ENCODE measurements at regions not wholly inside any gene's neighbourhood (a gene's known extent, or its start where the extent isn't known, plus 50 kb on each side); places are given as distances from the start of the nearest gene placed in this dataset.

DNA sequence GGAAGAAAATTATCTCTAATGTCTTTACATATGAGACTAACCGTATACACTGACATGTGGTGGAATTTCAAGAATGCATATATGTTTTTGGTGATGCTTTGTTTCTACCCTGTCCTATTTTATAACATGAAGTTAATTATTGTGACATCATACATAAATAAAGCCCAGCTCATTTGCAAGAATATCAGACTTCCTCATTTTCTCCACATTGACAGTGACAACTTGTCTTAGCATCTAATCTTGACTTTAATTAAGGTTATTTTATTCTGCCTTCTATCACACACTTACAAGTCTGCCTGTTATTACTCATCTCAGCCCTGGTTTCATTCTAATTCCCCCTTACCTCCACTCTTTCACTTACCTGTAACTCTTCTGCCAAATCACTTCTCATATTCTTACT lies 140.6 kb upstream of the STARD13 start:
- H3K4me3 ChIP-seq (ENCODE audit: low read depth, low read length): no peak overlapping the region
- no peak overlapping the region for H3K27ac ChIP-seq (ENCODE audit: low read depth, low read length)
- no peaks in the 10 kb centered on the region for H3K36me3 ChIP-seq (ENCODE audit: control insufficient read depth in 1 of 2, insufficient read depth in 2 of 2, low read length in 2 of 2)
- no peak overlapping the region for H3K18ac ChIP-seq (ENCODE audit: low read length)
- no peak overlapping the region for H4K8ac ChIP-seq (ENCODE audit: low read depth, low read length)
- no peak overlapping the region for H4K91ac ChIP-seq (ENCODE audit: low read depth, low read length)
- H3K79me1 ChIP-seq (ENCODE audit: low read length): no peaks in the 10 kb centered on the region
- no peaks in the 10 kb centered on the region for H3K79me2 ChIP-seq (ENCODE audit: control insufficient read depth, insufficient read depth, low read length, poor library complexity)
- H2AFZ ChIP-seq (ENCODE audit: insufficient read depth, low read length, poor library complexity): no peak overlapping the region
- no peak overlapping the region for H3K14ac ChIP-seq (ENCODE audit: low read length)
- DNase-seq: no peak
- H2BK5ac ChIP-seq (ENCODE audit: low read depth, low read length, poor library complexity): no peak overlapping the region
- H3K4me2 ChIP-seq (ENCODE audit: low read length): no peak overlapping the region
- no peaks in the 10 kb centered on the region for H3K4me1 ChIP-seq (ENCODE audit: control insufficient read depth in 1 of 2, insufficient read depth in 2 of 2, low read length in 2 of 2)
- H3K9ac ChIP-seq (ENCODE audit: low read length): no peak overlapping the region
- H3K9me3 ChIP-seq (ENCODE audit: insufficient read depth, low read depth, low read length): no peaks in the 10 kb centered on the region
- H2BK120ac ChIP-seq (ENCODE audit: insufficient read depth, low read length, poor library complexity): no peak overlapping the region
- H3K4ac ChIP-seq (ENCODE audit: low read depth, low read length): no peak overlapping the region
- no CpG with 5 or more reads among the region's 1 CpG for WGBS (ENCODE audit: extremely low coverage, insufficient coverage, insufficient read length)
- no peak overlapping the region for H2BK12ac ChIP-seq (ENCODE audit: low read length)
- no peak overlapping the region for H3K23ac ChIP-seq (ENCODE audit: low read length)
- no peak overlapping the region for H2AK5ac ChIP-seq (ENCODE audit: low read length)
- H4K12ac ChIP-seq (ENCODE audit: low read depth, low read length): no peak overlapping the region
- no peaks in the 10 kb centered on the region for H3K27me3 ChIP-seq (ENCODE audit: insufficient read depth, low read length)

DNA sequence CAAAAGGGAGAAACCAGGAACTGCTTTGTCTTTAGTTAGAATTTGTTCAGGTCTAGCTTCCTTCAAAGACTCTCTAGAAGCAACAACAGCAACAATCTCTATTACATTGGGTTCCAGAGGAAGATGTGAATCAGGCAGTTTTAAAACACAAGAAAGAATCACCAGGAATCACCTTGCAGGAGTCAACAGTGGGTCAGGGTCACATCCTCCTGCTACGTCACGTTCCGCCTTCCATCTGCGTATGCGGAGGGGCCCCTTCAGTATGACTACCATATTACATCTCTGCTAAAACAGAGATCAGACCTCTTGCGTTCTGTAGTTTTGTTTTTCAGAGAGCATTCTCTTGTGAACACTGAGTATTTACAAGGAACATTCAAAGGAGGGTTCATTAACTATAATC lies 147.8 kb upstream of the STARD13 start:
- H3K18ac ChIP-seq (ENCODE audit: low read length): no peak overlapping the region
- no peaks in the 10 kb centered on the region for H3K4me1 ChIP-seq (ENCODE audit: control insufficient read depth in 1 of 2, insufficient read depth in 2 of 2, low read length in 2 of 2)
- H3K4me2 ChIP-seq (ENCODE audit: low read length): no peak overlapping the region
- no peak overlapping the region for H4K8ac ChIP-seq (ENCODE audit: low read depth, low read length)
- H3K27me3 ChIP-seq (ENCODE audit: insufficient read depth, low read length): no peaks in the 10 kb centered on the region
- H2BK12ac ChIP-seq (ENCODE audit: low read length): no peak overlapping the region
- H4K12ac ChIP-seq (ENCODE audit: low read depth, low read length): no peak overlapping the region
- no CpG with 5 or more reads among the region's 6 CpGs for WGBS (ENCODE audit: extremely low coverage, insufficient coverage, insufficient read length)
- no peak overlapping the region for H2BK5ac ChIP-seq (ENCODE audit: low read depth, low read length, poor library complexity)
- no peaks in the 10 kb centered on the region for H3K79me1 ChIP-seq (ENCODE audit: low read length)
- H3K27ac ChIP-seq (ENCODE audit: low read depth, low read length): no peak overlapping the region
- no peak overlapping the region for H3K4ac ChIP-seq (ENCODE audit: low read depth, low read length)
- no peaks in the 10 kb centered on the region for H3K36me3 ChIP-seq (ENCODE audit: control insufficient read depth in 1 of 2, insufficient read depth in 2 of 2, low read length in 2 of 2)
- H4K91ac ChIP-seq (ENCODE audit: low read depth, low read length): no peak overlapping the region
- no peaks in the 10 kb centered on the region for H3K79me2 ChIP-seq (ENCODE audit: control insufficient read depth, insufficient read depth, low read length, poor library complexity)
- no peak overlapping the region for H3K14ac ChIP-seq (ENCODE audit: low read length)
- no peak overlapping the region for H2BK120ac ChIP-seq (ENCODE audit: insufficient read depth, low read length, poor library complexity)
- no peak for DNase-seq
- H2AFZ ChIP-seq (ENCODE audit: insufficient read depth, low read length, poor library complexity): no peak overlapping the region
- H2AK5ac ChIP-seq (ENCODE audit: low read length): no peak overlapping the region
- H3K23ac ChIP-seq (ENCODE audit: low read length): no peak overlapping the region
- no peaks in the 10 kb centered on the region for H3K9me3 ChIP-seq (ENCODE audit: insufficient read depth, low read depth, low read length)
- H3K9ac ChIP-seq (ENCODE audit: low read length): no peak overlapping the region
- no peak overlapping the region for H3K4me3 ChIP-seq (ENCODE audit: low read depth, low read length)

DNA sequence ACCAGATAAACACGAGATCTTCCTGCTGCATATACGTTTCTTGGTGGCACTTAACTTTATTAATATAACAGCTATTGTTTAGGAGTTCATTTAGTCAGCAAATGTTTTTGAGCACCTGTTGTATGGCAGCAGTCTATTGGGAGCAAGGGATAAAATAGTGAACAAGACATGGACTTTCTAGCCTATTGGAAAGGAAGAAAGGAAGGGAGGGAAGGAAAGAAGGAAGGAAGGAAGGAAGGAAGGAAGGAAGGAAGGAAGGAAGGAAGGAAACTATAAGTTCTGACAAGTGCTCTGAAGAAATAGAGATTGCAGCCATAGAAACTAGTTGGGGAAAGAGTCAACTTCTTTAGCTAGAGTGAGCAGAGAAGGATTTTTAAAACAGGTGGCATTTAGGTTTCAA lies 149.1 kb upstream of the STARD13 start:
- no peaks in the 10 kb centered on the region for H3K27me3 ChIP-seq (ENCODE audit: insufficient read depth, low read length)
- H3K27ac ChIP-seq (ENCODE audit: low read depth, low read length): no peak overlapping the region

DNA sequence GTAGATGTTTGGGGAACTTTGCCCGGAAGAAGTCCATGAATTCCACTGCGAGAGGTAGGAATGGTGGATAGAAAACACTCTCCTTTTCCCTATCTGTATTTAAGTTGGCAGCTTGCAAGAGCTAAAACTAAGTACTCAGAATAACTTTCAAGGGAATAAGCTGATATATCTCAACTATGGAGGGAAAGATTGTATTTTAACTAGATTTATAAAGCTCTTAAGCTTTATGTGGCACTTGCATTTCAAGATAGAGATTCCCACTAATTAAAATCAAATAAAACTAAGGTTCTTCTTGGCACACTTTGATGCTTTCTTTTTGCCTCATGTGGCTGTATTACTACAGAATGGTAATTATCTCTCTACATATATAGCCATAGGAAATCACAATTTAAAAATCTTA lies 149.7 kb upstream of the STARD13 start:
- no peaks in the 10 kb centered on the region for H3K36me3 ChIP-seq (ENCODE audit: control insufficient read depth in 1 of 2, insufficient read depth in 2 of 2, low read length in 2 of 2)
- H3K14ac ChIP-seq (ENCODE audit: low read length): no peak overlapping the region
- WGBS (ENCODE audit: extremely low coverage, insufficient coverage, insufficient read length): no CpG with 5 or more reads among the region's 2 CpGs

More for the DNA sequence above, 149.1 kb upstream of the STARD13 start:
- H3K79me1 ChIP-seq (ENCODE audit: low read length): no peaks in the 10 kb centered on the region
- WGBS (ENCODE audit: extremely low coverage, insufficient coverage, insufficient read length): no CpG with 5 or more reads among the region's 2 CpGs
- no peak overlapping the region for H4K8ac ChIP-seq (ENCODE audit: low read depth, low read length)
- H3K4me1 ChIP-seq (ENCODE audit: control insufficient read depth in 1 of 2, insufficient read depth in 2 of 2, low read length in 2 of 2): no peaks in the 10 kb centered on the region
- no peak overlapping the region for H2BK12ac ChIP-seq (ENCODE audit: low read length)
- no peak overlapping the region for H3K23ac ChIP-seq (ENCODE audit: low read length)
- H3K18ac ChIP-seq (ENCODE audit: low read length): no peak overlapping the region
- no peak for DNase-seq
- no peak overlapping the region for H3K9ac ChIP-seq (ENCODE audit: low read length)
- no peak overlapping the region for H2BK120ac ChIP-seq (ENCODE audit: insufficient read depth, low read length, poor library complexity)
- H3K4me2 ChIP-seq (ENCODE audit: low read length): no peak overlapping the region
- H4K12ac ChIP-seq (ENCODE audit: low read depth, low read length): no peak overlapping the region
- H3K4ac ChIP-seq (ENCODE audit: low read depth, low read length): no peak overlapping the region
- no peaks in the 10 kb centered on the region for H3K9me3 ChIP-seq (ENCODE audit: insufficient read depth, low read depth, low read length)
- H3K79me2 ChIP-seq (ENCODE audit: control insufficient read depth, insufficient read depth, low read length, poor library complexity): no peaks in the 10 kb centered on the region
- no peaks in the 10 kb centered on the region for H3K36me3 ChIP-seq (ENCODE audit: control insufficient read depth in 1 of 2, insufficient read depth in 2 of 2, low read length in 2 of 2)
- H4K91ac ChIP-seq (ENCODE audit: low read depth, low read length): no peak overlapping the region
- no peak overlapping the region for H2AK5ac ChIP-seq (ENCODE audit: low read length)
- H3K14ac ChIP-seq (ENCODE audit: low read length): no peak overlapping the region
- H3K4me3 ChIP-seq (ENCODE audit: low read depth, low read length): no peak overlapping the region
- no peak overlapping the region for H2AFZ ChIP-seq (ENCODE audit: insufficient read depth, low read length, poor library complexity)
- no peak overlapping the region for H2BK5ac ChIP-seq (ENCODE audit: low read depth, low read length, poor library complexity)

More for the DNA sequence above, 149.7 kb upstream of the STARD13 start:
- no peak overlapping the region for H4K91ac ChIP-seq (ENCODE audit: low read depth, low read length)
- H2BK5ac ChIP-seq (ENCODE audit: low read depth, low read length, poor library complexity): no peak overlapping the region
- no peak overlapping the region for H3K9ac ChIP-seq (ENCODE audit: low read length)
- no peak overlapping the region for H3K27ac ChIP-seq (ENCODE audit: low read depth, low read length)
- H3K4ac ChIP-seq (ENCODE audit: low read depth, low read length): no peak overlapping the region
- no peak overlapping the region for H2AFZ ChIP-seq (ENCODE audit: insufficient read depth, low read length, poor library complexity)
- H2BK120ac ChIP-seq (ENCODE audit: insufficient read depth, low read length, poor library complexity): no peak overlapping the region
- no peak for DNase-seq
- no peaks in the 10 kb centered on the region for H3K9me3 ChIP-seq (ENCODE audit: insufficient read depth, low read depth, low read length)
- H3K23ac ChIP-seq (ENCODE audit: low read length): no peak overlapping the region
- no peak overlapping the region for H2BK12ac ChIP-seq (ENCODE audit: low read length)
- no peak overlapping the region for H4K12ac ChIP-seq (ENCODE audit: low read depth, low read length)
- no peak overlapping the region for H3K4me3 ChIP-seq (ENCODE audit: low read depth, low read length)
- H3K79me2 ChIP-seq (ENCODE audit: control insufficient read depth, insufficient read depth, low read length, poor library complexity): no peaks in the 10 kb centered on the region
- H3K79me1 ChIP-seq (ENCODE audit: low read length): no peaks in the 10 kb centered on the region
- H4K8ac ChIP-seq (ENCODE audit: low read depth, low read length): no peak overlapping the region
- no peaks in the 10 kb centered on the region for H3K27me3 ChIP-seq (ENCODE audit: insufficient read depth, low read length)
- H3K18ac ChIP-seq (ENCODE audit: low read length): no peak overlapping the region
- H3K4me1 ChIP-seq (ENCODE audit: control insufficient read depth in 1 of 2, insufficient read depth in 2 of 2, low read length in 2 of 2): no peaks in the 10 kb centered on the region
- H2AK5ac ChIP-seq (ENCODE audit: low read length): no peak overlapping the region
- H3K4me2 ChIP-seq (ENCODE audit: low read length): no peak overlapping the region

Data from trophoblast cell (in vitro differentiated cells and primary cell).